Testis (tissue), 2 donors: ENCODE measurements at regions not wholly inside any gene's neighbourhood (a gene's known extent, or its start where the extent isn't known, plus 50 kb on each side); places are given as distances from the start of the nearest gene placed in this dataset.

Experiments used
- DNase-seq: peaks from one replicate; pipeline ENCODE4 v3.0.0-alpha.2; 2019
- H3K27ac ChIP-seq, 2 donors: fragments of 200-600 bp; sonication (generic); one replicate each; pipeline ENCODE4 v1.5.1; 2019
- H3K27me3 ChIP-seq: fragments of 200-600 bp; sonication (generic); one replicate; pipeline ENCODE4 v1.5.1; 2019
- H3K36me3 ChIP-seq: fragments of 200-600 bp; sonication (generic); one replicate; pipeline ENCODE4 v1.5.1; 2017; ENCODE audit warnings: low read depth; ENCODE audit errors: missing control alignments
- H3K4me1 ChIP-seq: fragments of 200-600 bp; sonication (generic); one replicate; pipeline ENCODE4 v1.5.1; 2019
- H3K4me3 ChIP-seq, 2 donors: fragments of 200-600 bp; sonication (generic); one replicate each; pipeline ENCODE4 v1.5.1; 2017 to 2019
- H3K9me3 ChIP-seq: fragments of 200-600 bp; sonication (generic); one replicate; pipeline ENCODE4 v1.5.1; 2017
- CTCF ChIP-seq, 3 experiments: fragments of 450-650 bp in 2 of 3; fragments of 200-600 bp in 1 of 3; sonication (generic) in 1 of 3; IDR thresholded peaks; one replicate each; pipeline ENCODE4 v1.5.1; 2016 to 2019; ENCODE audit warnings: antibody characterized with exemption in 3 of 3, mild to moderate bottlenecking in 2 of 3, moderate library complexity in 1 of 3
- POLR2A ChIP-seq: fragments of 450-650 bp; IDR thresholded peaks from one replicate; pipeline ENCODE4 v1.6.1; 2017; ENCODE audit warnings: antibody characterized with exemption, mild to moderate bottlenecking, moderate library complexity
- WGBS, 2 donors: methylation state at CpG; one replicate each; pipeline ENCODE4 v1.1.5; 2018; 5-methylcytosine and 5-hydroxymethylcytosine counted together
- intact Hi-C: fragments of 100-400 bp; cut with DNase I; formaldehyde crosslinking; loops from one replicate; pipeline ENCODE4 v1.15.1; 2023; ENCODE audit warnings: low total_unique reads

GRCh38 chr1:17991996-17992395 is 115.6 kb upstream of the IGSF21 start:
- H3K27me3 ChIP-seq = no peaks in the 10 kb centered on the region
- intact Hi-C loops = no loop called here
- WGBS, 2 donors = 63 to 80% methylated on average over 1 to 4 of the region's 4 CpGs

GRCh38 chr1:17992800-17993199 is 114.8 kb upstream of the IGSF21 start:
- 89% methylated on average over 5 of the region's 5 CpGs for WGBS, 2 donors
- TF ChIP-seq POLR2A = no peak
- no peak for TF ChIP-seq CTCF (IDR thresholded peaks at IDR 0.05)
- H3K9me3 ChIP-seq = no peaks in the 10 kb centered on the region
- no peaks in the 10 kb centered on the region for H3K4me1 ChIP-seq
- no peaks in the 10 kb centered on the region for H3K36me3 ChIP-seq
- intact Hi-C loops = no loop called here
- no peaks in the 10 kb centered on the region for H3K27me3 ChIP-seq
- no peak overlapping the region for H3K4me3 ChIP-seq
- DNase-seq = no peak
- H3K27ac ChIP-seq = no peak overlapping the region

More at GRCh38 chr1:17991996-17992395, 115.6 kb upstream of the IGSF21 start:
- no peak for DNase-seq
- Histone ChIP-seq H3K4me3 (no peak overlapping the region), H3K36me3 (no peaks in the 10 kb centered on the region), H3K9me3 (no peaks in the 10 kb centered on the region), H3K4me1 (no peaks in the 10 kb centered on the region), H3K27ac (no peak overlapping the region)
- TF ChIP-seq POLR2A (no peak), CTCF (IDR thresholded peaks at IDR 0.05) (no peak)

GRCh38 chr1:17994046-17994445 is 113.6 kb upstream of the IGSF21 start:
- Histone ChIP-seq H3K4me1 (no peaks in the 10 kb centered on the region), H3K4me3 (no peak overlapping the region), H3K36me3 (no peaks in the 10 kb centered on the region), H3K9me3 (no peaks in the 10 kb centered on the region), H3K27me3 (no peaks in the 10 kb centered on the region), H3K27ac (no peak overlapping the region)
- intact Hi-C loops = no loop called here
- no peak for TF ChIP-seq CTCF (IDR thresholded peaks at IDR 0.05)
- TF ChIP-seq POLR2A = no peak
- DNase-seq = no peak
- WGBS, 2 donors = 84 to 85% methylated on average over 3 to 5 of the region's 5 CpGs

GRCh38 chr1:17995480-17995879 is 112.1 kb upstream of the IGSF21 start:
- TF ChIP-seq POLR2A (no peak), CTCF (IDR thresholded peaks at IDR 0.05) (no peak)
- no peak overlapping the region for H3K4me3 ChIP-seq
- 88 to 100% methylated on average over 1 of the region's 1 CpG for WGBS, 2 donors
- intact Hi-C loops = no loop called here
- H3K27me3 ChIP-seq = no peaks in the 10 kb centered on the region
- no peaks in the 10 kb centered on the region for H3K9me3 ChIP-seq
- H3K4me1 ChIP-seq = no peaks in the 10 kb centered on the region
- no peak for DNase-seq
- no peak overlapping the region for H3K27ac ChIP-seq
- H3K36me3 ChIP-seq = no peaks in the 10 kb centered on the region

GRCh38 chr1:17998889-17999288 is 108.7 kb upstream of the IGSF21 start:
- WGBS, 2 donors = 69 to 73% methylated on average over 3 to 6 of the region's 6 CpGs
- H3K9me3 ChIP-seq = no peaks in the 10 kb centered on the region
- intact Hi-C loops = no loop called here
- TF ChIP-seq POLR2A (no peak), CTCF (IDR thresholded peaks at IDR 0.05) (no peak)
- no peak for DNase-seq
- no peak overlapping the region for H3K4me3 ChIP-seq
- H3K4me1 ChIP-seq = no peaks in the 10 kb centered on the region
- no peak overlapping the region for H3K27ac ChIP-seq
- no peaks in the 10 kb centered on the region for H3K27me3 ChIP-seq
- H3K36me3 ChIP-seq = no peaks in the 10 kb centered on the region
